Kidney (tissue), 13 donors: ENCODE measurements at regions not wholly inside any gene's neighbourhood (a gene's known extent, or its start where the extent isn't known, plus 50 kb on each side); places are given as distances from the start of the nearest gene placed in this dataset.

Experiments
- DNase-seq, 5 donors: peaks; one replicate each; pipeline ENCODE4 v3.0.0-alpha.2; 2013 to 2020
- FAIRE-seq: peaks from 2 replicates; lab custom pipeline; 2012; peaks lifted over from hg19 to GRCh38; lab: Jason Lieb, UNC
- H3K27ac ChIP-seq, 2 donors: one replicate each; pipeline ENCODE4 v1.7.0; 2013; ENCODE audit warnings: low read depth in 2 of 2, low read length in 2 of 2, inconsistent platforms in 1 of 2
- H3K27me3 ChIP-seq: one replicate; pipeline ENCODE4 v1.7.1; 2013; ENCODE audit warnings: low read length, inconsistent platforms; ENCODE audit not compliant: control insufficient read depth, insufficient read depth
- H3K36me3 ChIP-seq, 3 donors: one replicate each; pipeline versions ENCODE4 v1.7.0 to v1.7.1; 2013; ENCODE audit warnings: low read length in 3 of 3, control low read depth in 1 of 3, inconsistent platforms in 1 of 3; ENCODE audit not compliant: insufficient read depth in 3 of 3, control insufficient read depth in 2 of 3
- H3K4me1 ChIP-seq, 3 donors: one replicate each; pipeline versions ENCODE4 v1.7.0 to v1.7.1; 2013; ENCODE audit warnings: low read length in 3 of 3, inconsistent platforms in 1 of 3, low read depth in 1 of 3; ENCODE audit not compliant: control insufficient read depth in 2 of 3, insufficient read depth in 2 of 3
- H3K4me3 ChIP-seq, 3 donors: one replicate each; pipeline versions ENCODE4 v1.7.0 to v1.8.1; 2013; ENCODE audit warnings: low read length in 3 of 3, control low read depth in 1 of 3, inconsistent platforms in 1 of 3
- H3K9ac ChIP-seq, 3 donors: one replicate each; pipeline versions ENCODE4 v1.7.0 to v1.7.1; 2013; ENCODE audit warnings: low read length in 3 of 3, control low read depth in 1 of 3, inconsistent platforms in 1 of 3
- H3K9me3 ChIP-seq, 3 donors: one replicate each; pipeline versions ENCODE4 v1.7.0 to v1.7.1; 2013; ENCODE audit warnings: low read length in 3 of 3, control low read depth in 1 of 3, inconsistent platforms in 1 of 3; ENCODE audit not compliant: control insufficient read depth in 2 of 3, insufficient read depth in 1 of 3
- CTCF ChIP-seq: IDR thresholded peaks from 3 replicates; pipeline ENCODE4 v1.5.1; 2012; ENCODE audit warnings: mild to moderate bottlenecking, moderate library complexity, borderline replicate concordance; ENCODE audit not compliant: insufficient read depth; ENCODE audit errors: extremely low read depth
- intact Hi-C: fragments of 100-400 bp; cut with DNase I; formaldehyde crosslinking; loops from one replicate; pipeline ENCODE4 v1.11.1; 2022
- donor health status: control.
- donor health status: control.
- donor health status: control.
- donor health status: control.
- donor health status: control.
- donor health status: DM: yes; HTN: yes; CAD: no.
- donor health status: Normal renal cell carcinoma (clear cell type).

- Histone ChIP-seq H3K36me3 (no peaks in the 10 kb centered on the region), H3K4me3 (no peak overlapping the region), H3K9ac (no peak overlapping the region), H3K9me3 (no peaks in the 10 kb centered on the region), H3K27me3 (no peaks in the 10 kb centered on the region), H3K4me1 (no peaks in the 10 kb centered on the region), H3K27ac (no peak overlapping the region)
- DNase-seq (no peak), FAIRE-seq (no peak)
- intact Hi-C loops = no loop called here
- no peak for TF ChIP-seq CTCF
Measured at GRCh38 chr5:42021923-42022322, 96.8 kb downstream of the FBXO4 start.

GRCh38 chr5:42022383-42022972, 97.4 kb downstream of the FBXO4 start:
- Histone ChIP-seq H3K9me3 (no peaks in the 10 kb centered on the region), H3K4me3 (no peak overlapping the region), H3K36me3 (no peaks in the 10 kb centered on the region), H3K27ac (no peak overlapping the region), H3K4me1 (no peaks in the 10 kb centered on the region), H3K9ac (no peak overlapping the region), H3K27me3 (no peaks in the 10 kb centered on the region)
- intact Hi-C loops = no loop called here
- FAIRE-seq (no peak), DNase-seq (no peak)
- no peak for TF ChIP-seq CTCF

GRCh38 chr5:42026446-42026845, 101.4 kb downstream of the FBXO4 start:
- FAIRE-seq (no peak), DNase-seq (no peak)
- Histone ChIP-seq H3K27me3 (no peaks in the 10 kb centered on the region), H3K27ac (no peak overlapping the region), H3K9ac (no peak overlapping the region), H3K9me3 (peaks cover 0 to 2% (median 0%) of the 10 kb centered on the region in 3 donors), H3K4me3 (no peak overlapping the region), H3K4me1 (no peaks in the 10 kb centered on the region), H3K36me3 (no peaks in the 10 kb centered on the region)
- no peak for TF ChIP-seq CTCF
- intact Hi-C loops = no loop called here

- Histone ChIP-seq H3K36me3 (no peaks in the 10 kb centered on the region), H3K9ac (no peak overlapping the region), H3K4me1 (no peaks in the 10 kb centered on the region), H3K27ac (no peak overlapping the region), H3K9me3 (peaks cover 0 to 2% (median 2%) of the 10 kb centered on the region in 3 donors), H3K27me3 (no peaks in the 10 kb centered on the region), H3K4me3 (no peak overlapping the region)
- intact Hi-C loops = no loop called here
- no peak for DNase-seq
- TF ChIP-seq CTCF = no peak
- FAIRE-seq = no peak
Measured at GRCh38 chr5:42032137-42032536, 107.1 kb downstream of the FBXO4 start.
